ENCODE measurements at regions not wholly inside any gene's neighbourhood (a gene's known extent, or its start where the extent isn't known, plus 50 kb on each side); places are given as distances from the start of the nearest gene placed in this dataset.

GRCh38 chr11:82384308-82384707, 349.4 kb downstream of the FAM181B start:
- TF ChIP-seq, protein P1, sequence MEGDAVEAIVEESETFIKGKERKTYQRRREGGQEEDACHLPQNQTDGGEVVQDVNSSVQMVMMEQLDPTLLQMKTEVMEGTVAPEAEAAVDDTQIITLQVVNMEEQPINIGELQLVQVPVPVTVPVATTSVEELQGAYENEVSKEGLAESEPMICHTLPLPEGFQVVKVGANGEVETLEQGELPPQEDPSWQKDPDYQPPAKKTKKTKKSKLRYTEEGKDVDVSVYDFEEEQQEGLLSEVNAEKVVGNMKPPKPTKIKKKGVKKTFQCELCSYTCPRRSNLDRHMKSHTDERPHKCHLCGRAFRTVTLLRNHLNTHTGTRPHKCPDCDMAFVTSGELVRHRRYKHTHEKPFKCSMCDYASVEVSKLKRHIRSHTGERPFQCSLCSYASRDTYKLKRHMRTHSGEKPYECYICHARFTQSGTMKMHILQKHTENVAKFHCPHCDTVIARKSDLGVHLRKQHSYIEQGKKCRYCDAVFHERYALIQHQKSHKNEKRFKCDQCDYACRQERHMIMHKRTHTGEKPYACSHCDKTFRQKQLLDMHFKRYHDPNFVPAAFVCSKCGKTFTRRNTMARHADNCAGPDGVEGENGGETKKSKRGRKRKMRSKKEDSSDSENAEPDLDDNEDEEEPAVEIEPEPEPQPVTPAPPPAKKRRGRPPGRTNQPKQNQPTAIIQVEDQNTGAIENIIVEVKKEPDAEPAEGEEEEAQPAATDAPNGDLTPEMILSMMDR (IDR thresholded peaks at IDR 0.05; ENCODE audit: low read depth, low read length, poor library complexity, severe bottlenecking) = no peak
- TF ChIP-seq EZH2phosphoT487 (IDR thresholded peaks at IDR 0.05; ENCODE audit: borderline replicate concordance, low read length) = no peak
- no peak overlapping the region for H3K4me3 ChIP-seq (ENCODE audit: low read length)

DNA sequence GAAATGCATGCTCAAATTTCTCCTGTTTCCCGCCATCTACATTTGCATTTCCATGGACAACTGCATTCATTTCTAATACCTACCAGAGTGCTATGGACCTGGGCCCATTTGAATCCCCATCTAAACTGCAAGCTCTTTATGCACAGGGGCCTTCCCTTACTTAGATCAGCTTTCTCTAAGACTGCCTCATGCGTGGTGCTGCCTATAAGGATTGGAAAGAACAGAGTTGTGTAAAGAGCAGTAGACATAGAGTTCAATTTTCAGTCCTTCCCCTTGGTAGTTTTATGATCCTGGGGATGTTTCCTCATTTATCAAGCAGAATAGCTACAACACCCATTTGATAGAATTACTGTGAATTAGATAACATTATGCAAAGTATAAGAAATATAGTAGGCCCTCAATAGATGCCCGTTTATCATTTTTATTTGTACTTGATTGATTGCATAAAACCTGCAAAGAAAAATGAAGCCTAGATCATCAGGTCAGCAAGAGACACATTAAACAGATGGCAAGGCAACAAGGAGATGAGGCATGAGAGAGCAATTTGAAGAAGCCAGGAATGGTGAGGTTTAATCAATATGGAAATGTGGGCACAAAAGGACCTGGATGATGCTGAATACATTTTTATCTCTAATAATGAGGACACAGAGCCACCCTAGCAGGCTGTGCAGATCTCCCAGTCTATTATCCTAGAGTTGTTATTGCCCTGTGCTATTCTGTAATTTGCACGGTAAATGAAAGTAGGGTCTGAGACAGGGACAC, 359.7 kb downstream of the FAM181B start:
- Histone ChIP-seq H3K9me2 (replicated peaks; ENCODE audit: control insufficient read depth, low read length) (no peaks in the 10 kb centered on the region), H3K79me2 (ENCODE audit: control insufficient read depth, low read length) (no peaks in the 10 kb centered on the region), H3K4me2 (ENCODE audit: low read length) (no peak overlapping the region), H3K4me3 (ENCODE audit: low read length) (no peak overlapping the region), H4K20me1 (ENCODE audit: control insufficient read depth, insufficient read depth, low read depth, low read length) (no peaks in the 10 kb centered on the region), H3K9me3 (ENCODE audit: control insufficient read depth, insufficient read depth, low read length) (no peaks in the 10 kb centered on the region), H3K27ac (ENCODE audit: low read depth, low read length) (no peak overlapping the region), H3K36me3 (ENCODE audit: control insufficient read depth, low read length) (no peaks in the 10 kb centered on the region), H3F3A (ENCODE audit: control insufficient read depth, insufficient read depth) (no peaks in the 10 kb centered on the region), H3K4me1 (ENCODE audit: control insufficient read depth, low read length) (no peaks in the 10 kb centered on the region), H3K27me3 (ENCODE audit: control insufficient read depth, low read length) (no peaks in the 10 kb centered on the region)
- TF ChIP-seq EZH2phosphoT487 (IDR thresholded peaks at IDR 0.05; ENCODE audit: borderline replicate concordance, low read length) = no peak
- TF ChIP-seq, protein P1 (IDR thresholded peaks at IDR 0.05; ENCODE audit: low read depth, low read length, poor library complexity, severe bottlenecking) = no peak

More at GRCh38 chr11:82384308-82384707, 349.4 kb downstream of the FAM181B start:
- Histone ChIP-seq H3K36me3 (ENCODE audit: control insufficient read depth, low read length) (no peaks in the 10 kb centered on the region), H3K4me1 (ENCODE audit: control insufficient read depth, low read length) (no peaks in the 10 kb centered on the region), H3F3A (ENCODE audit: control insufficient read depth, insufficient read depth) (no peaks in the 10 kb centered on the region), H4K20me1 (ENCODE audit: control insufficient read depth, insufficient read depth, low read depth, low read length) (no peaks in the 10 kb centered on the region), H3K27ac (ENCODE audit: low read depth, low read length) (no peak overlapping the region), H3K4me2 (ENCODE audit: low read length) (no peak overlapping the region), H3K79me2 (ENCODE audit: control insufficient read depth, low read length) (no peaks in the 10 kb centered on the region), H3K9me3 (ENCODE audit: control insufficient read depth, insufficient read depth, low read length) (no peaks in the 10 kb centered on the region), H3K27me3 (ENCODE audit: control insufficient read depth, low read length) (no peaks in the 10 kb centered on the region), H3K9me2 (replicated peaks; ENCODE audit: control insufficient read depth, low read length) (no peaks in the 10 kb centered on the region)

DNA sequence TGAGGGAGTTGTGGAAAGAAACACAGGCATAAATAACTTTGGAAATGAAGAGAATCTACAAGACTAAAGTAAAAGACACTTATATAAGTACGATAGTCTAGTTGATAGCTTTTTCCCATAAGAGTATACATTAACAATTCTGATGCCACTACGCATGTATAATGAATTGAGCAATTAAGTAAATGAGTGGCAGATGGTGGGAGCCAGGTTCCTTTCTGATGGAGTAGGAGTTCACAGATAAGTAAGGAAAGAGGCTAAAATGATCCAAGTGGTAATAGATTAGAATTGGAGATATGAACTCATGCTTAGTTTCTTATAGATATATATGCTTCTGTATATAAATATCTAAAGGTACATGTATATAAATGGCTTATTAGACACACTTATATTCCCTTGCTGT, 368.3 kb downstream of the FAM181B start:
- no peak overlapping the region for H3K27ac ChIP-seq (ENCODE audit: low read depth, low read length)

More for the DNA sequence above, 368.3 kb downstream of the FAM181B start:
- Histone ChIP-seq H4K20me1 (ENCODE audit: control insufficient read depth, insufficient read depth, low read depth, low read length) (no peaks in the 10 kb centered on the region), H3K36me3 (ENCODE audit: control insufficient read depth, low read length) (no peaks in the 10 kb centered on the region), H3K4me1 (ENCODE audit: control insufficient read depth, low read length) (no peaks in the 10 kb centered on the region), H3K9me3 (ENCODE audit: control insufficient read depth, insufficient read depth, low read length) (no peaks in the 10 kb centered on the region), H3F3A (ENCODE audit: control insufficient read depth, insufficient read depth) (no peaks in the 10 kb centered on the region), H3K27me3 (ENCODE audit: control insufficient read depth, low read length) (no peaks in the 10 kb centered on the region), H3K79me2 (ENCODE audit: control insufficient read depth, low read length) (no peaks in the 10 kb centered on the region), H3K4me3 (ENCODE audit: low read length) (no peak overlapping the region), H3K9me2 (replicated peaks; ENCODE audit: control insufficient read depth, low read length) (no peaks in the 10 kb centered on the region), H3K4me2 (ENCODE audit: low read length) (no peak overlapping the region)
- TF ChIP-seq, protein P1 (IDR thresholded peaks at IDR 0.05; ENCODE audit: low read depth, low read length, poor library complexity, severe bottlenecking) = no peak
- no peak for TF ChIP-seq EZH2phosphoT487 (IDR thresholded peaks at IDR 0.05; ENCODE audit: borderline replicate concordance, low read length)
